Epithelial cell of esophagus (primary cell): ENCODE measurements at regions not wholly inside any gene's neighbourhood (a gene's known extent, or its start where the extent isn't known, plus 50 kb on each side); places are given as distances from the start of the nearest gene placed in this dataset.

Experiments
- DNase-seq: peaks from one replicate; pipeline ENCODE4 v3.0.0; 2010; ENCODE audit warnings: low read depth
- H3K4me3 ChIP-seq: 2 replicates; pipeline ENCODE4 v1.5.1; 2011; ENCODE audit warnings: mild to moderate bottlenecking, low read length, control low read depth
- CTCF ChIP-seq: IDR thresholded peaks from 2 replicates; pipeline ENCODE4 v1.5.1; 2011; ENCODE audit warnings: low read depth, mild to moderate bottlenecking, low read length, control low read depth, inconsistent platforms; ENCODE audit not compliant: insufficient read depth; ENCODE audit errors: missing control alignments

GRCh38 chr3:18295171-18295920 lies 129.8 kb downstream of the SATB1 start:
- H3K4me3 ChIP-seq = no peak overlapping the region
- peak; percentile 96 for DNase-seq
- TF ChIP-seq CTCF = peak; percentile 97

- no peak for TF ChIP-seq CTCF
- no peak overlapping the region for H3K4me3 ChIP-seq
- no peak for DNase-seq
Measured at GRCh38 chr3:18290157-18290556, 135.0 kb downstream of the SATB1 start.

- H3K4me3 ChIP-seq = no peak overlapping the region
- no peak for TF ChIP-seq CTCF
- no peak for DNase-seq
Measured at GRCh38 chr3:18288243-18288642, 136.9 kb downstream of the SATB1 start.

GRCh38 chr3:18284716-18285115 lies 140.4 kb downstream of the SATB1 start:
- no peak overlapping the region for H3K4me3 ChIP-seq
- no peak for TF ChIP-seq CTCF
- DNase-seq = no peak

GRCh38 chr3:18283680-18284079 lies 141.5 kb downstream of the SATB1 start:
- no peak overlapping the region for H3K4me3 ChIP-seq
- TF ChIP-seq CTCF = no peak
- DNase-seq = no peak

- DNase-seq = no peak
- no peak for TF ChIP-seq CTCF
- H3K4me3 ChIP-seq = no peak overlapping the region
Measured at GRCh38 chr3:18282507-18282906, 142.6 kb downstream of the SATB1 start.

- TF ChIP-seq CTCF = no peak
- H3K4me3 ChIP-seq = no peak overlapping the region
- no peak for DNase-seq
Measured at GRCh38 chr3:18279226-18279737, 145.9 kb downstream of the SATB1 start.
